Gastroesophageal sphincter (tissue), 3 donors: ENCODE measurements at regions not wholly inside any gene's neighbourhood (a gene's known extent, or its start where the extent isn't known, plus 50 kb on each side); places are given as distances from the start of the nearest gene placed in this dataset.

Source experiments
- EP300 ChIP-seq: sonication (generic); formaldehyde crosslinking; IDR thresholded peaks from one replicate; pipeline ENCODE4 v1.6.1; 2017; ENCODE audit warnings: antibody characterized with exemption, mild to moderate bottlenecking
- TF ChIP-seq, protein P1 (sequence below), 4 experiments: fragments of 200-600 bp in 2 of 4; fragments of 450-650 bp in 2 of 4; sonication (generic) in 1 of 4; IDR thresholded peaks; one replicate each; pipeline ENCODE4 v1.5.1; 2017 to 2019; ENCODE audit warnings: antibody characterized with exemption in 4 of 4, mild to moderate bottlenecking in 2 of 4, moderate library complexity in 2 of 4

DNA sequence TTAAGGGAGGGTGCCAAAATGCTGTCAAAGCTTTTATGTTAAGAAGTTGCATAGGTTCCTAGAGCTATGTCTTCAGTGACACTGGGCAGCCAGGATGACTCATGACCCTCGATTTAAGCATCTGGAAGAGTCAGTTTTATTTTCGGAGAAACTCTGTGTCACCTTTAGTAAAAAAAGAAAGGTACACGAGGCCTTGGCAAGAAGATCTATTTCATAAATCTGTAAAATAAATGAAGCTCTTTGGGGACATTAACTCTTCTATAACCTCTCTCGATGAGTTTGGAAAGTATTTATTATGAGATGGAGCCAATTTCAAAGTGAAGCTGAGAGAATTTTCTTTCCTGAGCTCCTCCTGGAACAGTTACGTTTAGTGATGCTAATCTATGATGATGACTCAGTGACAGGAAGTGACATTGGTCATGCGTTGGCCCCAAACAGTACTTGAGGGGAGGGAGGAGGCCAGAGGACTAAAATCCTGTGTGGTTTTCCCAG is 156.5 kb downstream of the HLX start:
- TF ChIP-seq, protein P1, sequence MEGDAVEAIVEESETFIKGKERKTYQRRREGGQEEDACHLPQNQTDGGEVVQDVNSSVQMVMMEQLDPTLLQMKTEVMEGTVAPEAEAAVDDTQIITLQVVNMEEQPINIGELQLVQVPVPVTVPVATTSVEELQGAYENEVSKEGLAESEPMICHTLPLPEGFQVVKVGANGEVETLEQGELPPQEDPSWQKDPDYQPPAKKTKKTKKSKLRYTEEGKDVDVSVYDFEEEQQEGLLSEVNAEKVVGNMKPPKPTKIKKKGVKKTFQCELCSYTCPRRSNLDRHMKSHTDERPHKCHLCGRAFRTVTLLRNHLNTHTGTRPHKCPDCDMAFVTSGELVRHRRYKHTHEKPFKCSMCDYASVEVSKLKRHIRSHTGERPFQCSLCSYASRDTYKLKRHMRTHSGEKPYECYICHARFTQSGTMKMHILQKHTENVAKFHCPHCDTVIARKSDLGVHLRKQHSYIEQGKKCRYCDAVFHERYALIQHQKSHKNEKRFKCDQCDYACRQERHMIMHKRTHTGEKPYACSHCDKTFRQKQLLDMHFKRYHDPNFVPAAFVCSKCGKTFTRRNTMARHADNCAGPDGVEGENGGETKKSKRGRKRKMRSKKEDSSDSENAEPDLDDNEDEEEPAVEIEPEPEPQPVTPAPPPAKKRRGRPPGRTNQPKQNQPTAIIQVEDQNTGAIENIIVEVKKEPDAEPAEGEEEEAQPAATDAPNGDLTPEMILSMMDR (IDR thresholded peaks at IDR 0.05), result no peak
- TF ChIP-seq EP300, result no peak
